ENCODE measurements at regions not wholly inside any gene's neighbourhood (a gene's known extent, or its start where the extent isn't known, plus 50 kb on each side); places are given as distances from the start of the nearest gene placed in this dataset.

DNA sequence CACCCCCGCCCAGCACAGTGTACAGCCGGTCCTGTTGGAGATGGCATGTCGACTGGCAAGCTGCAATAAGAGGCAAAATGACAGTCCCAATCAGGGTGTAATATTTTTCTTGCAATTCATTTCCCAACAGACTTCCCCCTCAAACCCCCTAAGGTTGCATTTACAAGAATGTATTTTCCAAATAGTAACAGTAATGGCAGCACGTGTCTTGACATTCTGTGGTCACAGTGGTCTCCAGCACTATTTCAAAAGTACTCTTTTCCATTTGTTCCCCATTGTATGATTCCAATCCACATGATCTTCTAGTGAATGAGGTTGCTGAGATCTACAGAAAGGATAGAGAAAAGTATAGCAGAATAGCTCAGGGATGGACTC is 97.8 kb upstream of the CARMIL1 start:
- TF ChIP-seq ZNF274 (IDR thresholded peaks at IDR 0.05; ENCODE audit: borderline replicate concordance, extremely low read depth, low read length) (no peak), EZH2 (IDR thresholded peaks at IDR 0.05; ENCODE audit: low read depth, low read length, severe bottlenecking) (no peak), POLR2A (IDR thresholded peaks at IDR 0.05; ENCODE audit: control extremely low read depth in 1 of 2, low read depth in 2 of 2, low read length in 2 of 2) (no peak), SP2 (IDR thresholded peaks at IDR 0.05; ENCODE audit: low read length) (no peak)
- TF ChIP-seq, protein P1, sequence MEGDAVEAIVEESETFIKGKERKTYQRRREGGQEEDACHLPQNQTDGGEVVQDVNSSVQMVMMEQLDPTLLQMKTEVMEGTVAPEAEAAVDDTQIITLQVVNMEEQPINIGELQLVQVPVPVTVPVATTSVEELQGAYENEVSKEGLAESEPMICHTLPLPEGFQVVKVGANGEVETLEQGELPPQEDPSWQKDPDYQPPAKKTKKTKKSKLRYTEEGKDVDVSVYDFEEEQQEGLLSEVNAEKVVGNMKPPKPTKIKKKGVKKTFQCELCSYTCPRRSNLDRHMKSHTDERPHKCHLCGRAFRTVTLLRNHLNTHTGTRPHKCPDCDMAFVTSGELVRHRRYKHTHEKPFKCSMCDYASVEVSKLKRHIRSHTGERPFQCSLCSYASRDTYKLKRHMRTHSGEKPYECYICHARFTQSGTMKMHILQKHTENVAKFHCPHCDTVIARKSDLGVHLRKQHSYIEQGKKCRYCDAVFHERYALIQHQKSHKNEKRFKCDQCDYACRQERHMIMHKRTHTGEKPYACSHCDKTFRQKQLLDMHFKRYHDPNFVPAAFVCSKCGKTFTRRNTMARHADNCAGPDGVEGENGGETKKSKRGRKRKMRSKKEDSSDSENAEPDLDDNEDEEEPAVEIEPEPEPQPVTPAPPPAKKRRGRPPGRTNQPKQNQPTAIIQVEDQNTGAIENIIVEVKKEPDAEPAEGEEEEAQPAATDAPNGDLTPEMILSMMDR (IDR thresholded peaks at IDR 0.05; ENCODE audit: control extremely low read depth in 1 of 3, insufficient read depth in 1 of 3, low read depth in 1 of 3, low read length in 3 of 3) = no peak

Data from H1 (cell line).